Astrocyte of the cerebellum (primary cell): ENCODE measurements at regions not wholly inside any gene's neighbourhood (a gene's known extent, or its start where the extent isn't known, plus 50 kb on each side); places are given as distances from the start of the nearest gene placed in this dataset.

Experiments
- DNase-seq: peaks from one replicate; pipeline ENCODE4 v3.0.0-alpha.2; 2011; ENCODE audit warnings: low read depth
- H3K4me3 ChIP-seq: 2 replicates; pipeline ENCODE4 v1.5.1; 2011; ENCODE audit warnings: mild to moderate bottlenecking, low read depth, low read length, moderate library complexity
- in situ Hi-C: cut with HindIII; loops from 2 replicates; pipeline ENCODE4 v1.10.0; 2017; ENCODE audit warnings: low sequenced_read_pairs
- TF ChIP-seq, protein P1 (sequence below): IDR thresholded peaks from 2 replicates; pipeline ENCODE4 v1.5.1; 2012; ENCODE audit warnings: low read length, low read depth, moderate library complexity, mild to moderate bottlenecking; ENCODE audit errors: missing control alignments

DNA sequence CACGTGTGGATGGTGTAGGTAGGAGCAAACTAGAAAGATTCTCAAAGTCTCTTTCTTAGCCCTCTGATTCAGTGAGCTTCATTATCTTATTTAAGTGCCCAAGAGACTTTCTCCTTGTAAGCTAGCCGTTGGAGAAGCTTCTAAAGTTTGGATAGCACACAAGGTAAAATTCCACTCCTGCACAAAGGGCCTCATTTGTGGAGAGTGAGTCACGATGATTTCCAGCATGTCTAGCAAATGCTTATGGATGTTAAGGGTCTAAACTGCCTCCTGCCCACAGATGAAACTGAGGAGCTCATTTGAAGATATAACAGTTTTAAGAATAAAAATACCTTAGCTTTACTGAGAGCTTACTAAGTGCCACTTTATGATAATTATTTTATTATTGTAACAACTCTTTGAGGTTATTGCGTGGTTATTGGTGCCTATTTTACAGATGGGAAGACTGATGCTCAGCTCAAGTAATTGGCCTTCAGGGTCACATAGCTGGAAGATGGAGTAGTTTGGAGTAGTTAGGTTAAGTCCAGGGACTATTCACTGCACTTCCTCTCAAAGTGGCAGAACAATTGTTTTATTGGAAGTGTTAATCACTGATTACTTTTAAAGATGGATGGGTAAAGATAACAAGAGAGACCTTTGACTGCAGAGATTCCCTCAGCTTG is 78.7 kb upstream of the HIF1A start:
- in situ Hi-C loops, result no loop called here
- TF ChIP-seq, protein P1, sequence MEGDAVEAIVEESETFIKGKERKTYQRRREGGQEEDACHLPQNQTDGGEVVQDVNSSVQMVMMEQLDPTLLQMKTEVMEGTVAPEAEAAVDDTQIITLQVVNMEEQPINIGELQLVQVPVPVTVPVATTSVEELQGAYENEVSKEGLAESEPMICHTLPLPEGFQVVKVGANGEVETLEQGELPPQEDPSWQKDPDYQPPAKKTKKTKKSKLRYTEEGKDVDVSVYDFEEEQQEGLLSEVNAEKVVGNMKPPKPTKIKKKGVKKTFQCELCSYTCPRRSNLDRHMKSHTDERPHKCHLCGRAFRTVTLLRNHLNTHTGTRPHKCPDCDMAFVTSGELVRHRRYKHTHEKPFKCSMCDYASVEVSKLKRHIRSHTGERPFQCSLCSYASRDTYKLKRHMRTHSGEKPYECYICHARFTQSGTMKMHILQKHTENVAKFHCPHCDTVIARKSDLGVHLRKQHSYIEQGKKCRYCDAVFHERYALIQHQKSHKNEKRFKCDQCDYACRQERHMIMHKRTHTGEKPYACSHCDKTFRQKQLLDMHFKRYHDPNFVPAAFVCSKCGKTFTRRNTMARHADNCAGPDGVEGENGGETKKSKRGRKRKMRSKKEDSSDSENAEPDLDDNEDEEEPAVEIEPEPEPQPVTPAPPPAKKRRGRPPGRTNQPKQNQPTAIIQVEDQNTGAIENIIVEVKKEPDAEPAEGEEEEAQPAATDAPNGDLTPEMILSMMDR, result no peak

DNA sequence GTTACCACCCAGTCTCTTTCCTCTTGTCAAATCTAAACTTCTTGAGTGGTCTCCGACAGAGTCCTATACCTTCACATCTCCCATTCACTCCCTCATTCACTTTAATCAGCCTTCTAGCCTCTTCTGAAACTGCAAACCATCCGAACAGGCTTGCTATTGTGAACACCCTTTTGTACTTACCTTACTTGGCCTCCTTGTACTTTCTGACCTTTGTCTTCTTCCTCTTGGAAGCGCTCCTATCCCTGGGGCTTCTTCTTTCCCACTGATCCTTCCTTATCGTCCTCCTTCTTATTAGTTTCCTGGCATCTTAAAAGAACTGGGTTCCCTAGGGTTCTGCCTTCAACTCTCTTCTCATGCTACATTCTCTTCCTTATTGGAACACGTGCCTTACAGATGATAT is 76.9 kb upstream of the HIF1A start:
- TF ChIP-seq, protein P1, result no peak
- H3K4me3 ChIP-seq, result no peak overlapping the region
- no peak for DNase-seq
- in situ Hi-C loops, result no loop called here

More for the DNA sequence above, 78.7 kb upstream of the HIF1A start:
- H3K4me3 ChIP-seq, result no peak overlapping the region
- peak; percentile 77 for DNase-seq

- H3K4me3 ChIP-seq, result no peak overlapping the region
- in situ Hi-C loops, result no loop called here
- TF ChIP-seq, protein P1, result no peak
- DNase-seq, result no peak
Measured at GRCh38 chr14:61619494-61619893, 75.8 kb upstream of the HIF1A start.

DNA sequence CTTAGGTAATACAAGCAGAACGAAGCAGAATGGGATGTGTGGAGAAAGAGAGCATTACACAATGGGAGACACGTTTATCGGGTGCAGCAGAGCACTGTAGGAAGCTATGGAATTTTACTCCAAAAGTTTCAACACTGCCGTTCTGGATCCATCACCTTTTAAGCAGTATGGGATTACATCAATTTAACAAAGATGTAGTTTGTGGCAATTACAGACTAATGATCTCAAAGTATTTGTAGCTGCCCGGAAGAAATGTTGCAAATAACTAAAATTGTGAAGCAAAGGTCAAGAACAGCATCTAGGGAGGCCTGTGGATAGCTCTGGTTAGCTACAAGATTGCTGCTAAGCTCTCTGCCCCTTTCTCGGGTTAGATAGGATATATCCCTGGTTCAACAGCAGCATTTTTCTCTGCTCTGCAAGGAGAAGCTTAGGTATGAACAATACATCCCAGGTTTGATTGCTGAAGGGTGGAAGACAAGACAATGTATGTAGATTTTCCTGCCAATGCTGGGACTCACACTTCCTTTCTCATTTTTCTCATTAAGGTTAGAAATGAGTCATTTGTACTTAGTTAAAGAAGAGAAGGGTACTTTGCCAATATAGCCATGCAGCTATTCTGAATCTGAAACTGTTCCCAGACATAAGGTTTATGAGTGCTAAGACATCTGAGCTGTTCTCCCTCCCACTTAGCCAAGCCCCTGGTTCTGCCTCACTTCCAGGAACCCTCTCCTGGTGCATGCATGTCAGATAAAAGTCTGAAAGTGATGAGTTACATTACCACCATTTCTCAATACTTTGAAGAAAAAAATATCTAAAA is 75.0 kb upstream of the HIF1A start:
- DNase-seq, result peak; percentile 90

GRCh38 chr14:61621444-61621843 is 73.9 kb upstream of the HIF1A start:
- no peak for DNase-seq
- in situ Hi-C loops, result no loop called here
- TF ChIP-seq, protein P1, result no peak
- H3K4me3 ChIP-seq, result no peak overlapping the region

More for the DNA sequence above, 75.0 kb upstream of the HIF1A start:
- in situ Hi-C loops, result no loop called here
- H3K4me3 ChIP-seq, result no peak overlapping the region
- TF ChIP-seq, protein P1, result no peak

- TF ChIP-seq, protein P1, result no peak
- H3K4me3 ChIP-seq, result no peak overlapping the region
- in situ Hi-C loops, result no loop called here
- no peak for DNase-seq
Measured at GRCh38 chr14:61622051-61622450, 73.3 kb upstream of the HIF1A start.
